ENCODE measurements at regions not wholly inside any gene's neighbourhood (a gene's known extent, or its start where the extent isn't known, plus 50 kb on each side); places are given as distances from the start of the nearest gene placed in this dataset.

DNA sequence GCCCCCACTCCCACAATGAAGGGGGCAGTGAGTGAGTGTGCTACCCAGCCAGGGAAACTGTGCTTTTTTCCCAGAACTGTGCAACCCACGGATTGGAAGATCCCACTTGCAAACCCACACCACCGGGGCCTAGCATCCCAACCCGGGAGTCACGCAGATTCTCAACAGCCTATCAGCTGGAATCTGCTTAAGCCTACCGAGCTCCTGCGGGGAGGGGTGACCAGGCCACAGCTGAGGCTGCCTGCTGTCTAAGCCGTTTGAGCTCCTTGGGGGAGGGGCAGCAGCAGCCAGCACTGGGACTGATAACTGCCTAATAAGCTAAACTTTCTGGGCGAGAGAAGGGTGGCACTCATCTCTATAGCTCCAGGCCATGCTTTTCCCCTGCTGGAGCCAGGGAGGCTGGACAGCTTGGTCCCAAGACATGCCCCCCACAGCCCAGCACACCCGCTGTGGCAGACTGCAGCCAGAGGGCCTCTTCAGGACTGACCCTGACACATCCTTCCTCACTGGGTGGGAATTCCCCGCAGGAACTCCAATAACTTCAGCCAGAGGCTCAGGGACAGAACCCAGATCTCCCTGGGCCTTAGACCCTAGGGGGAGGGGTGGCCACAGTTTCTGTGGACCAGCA is 161.3 kb upstream of the MAGEB18 start:
- no peak for DNase-seq
- Histone ChIP-seq H3K27ac (no peak overlapping the region), H3K9me3 (peaks cover 0 to 10% (median 4%) of the 10 kb centered on the region in 4 donors), H3K4me1 (no peaks in the 10 kb centered on the region), H3K36me3 (no peaks in the 10 kb centered on the region), H3K27me3 (peaks cover 0 to 4% (median 0%) of the 10 kb centered on the region in 3 donors), H3K4me3 (no peak overlapping the region)
- no peak for TF ChIP-seq POLR2A (IDR thresholded peaks at IDR 0.05)
- TF ChIP-seq EP300 (IDR thresholded peaks at IDR 0.05): no peak
- no peak for TF ChIP-seq CTCF (IDR thresholded peaks at IDR 0.05)
- TF ChIP-seq POLR2AphosphoS5 (IDR thresholded peaks at IDR 0.05): no peak
- WGBS, 5 donors: 36 to 66% (median 46%) methylated on average over 4 to 10 of the region's 10 CpGs; no CpG with 5 or more reads in 1 of the 5 donors
- intact Hi-C loops (cut with DNase I; ENCODE audit: low total_unique reads): no loop called here

DNA sequence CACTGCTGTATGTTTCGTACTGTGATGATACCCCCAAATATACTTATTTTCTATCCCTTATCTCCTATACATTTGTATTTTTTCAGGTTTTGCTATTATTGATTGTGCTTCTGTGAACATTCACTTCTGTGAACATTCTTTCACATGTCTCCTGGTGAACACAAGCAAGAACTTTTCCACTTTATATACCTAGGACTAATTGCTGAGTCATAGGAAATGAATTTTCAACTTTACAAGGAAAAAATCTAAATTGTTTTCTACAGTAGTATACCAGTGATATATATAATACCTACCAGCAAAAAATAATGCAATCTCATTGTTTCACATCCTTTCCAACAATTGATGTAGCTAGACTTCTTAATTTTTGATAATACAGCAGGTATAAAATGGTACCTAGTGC is 139.5 kb upstream of the MAGEB18 start:
- TF ChIP-seq CTCF (IDR thresholded peaks at IDR 0.05): no peak
- no peak for TF ChIP-seq EP300 (IDR thresholded peaks at IDR 0.05)
- TF ChIP-seq POLR2AphosphoS5 (IDR thresholded peaks at IDR 0.05): no peak
- TF ChIP-seq POLR2A (IDR thresholded peaks at IDR 0.05): no peak
- no peak overlapping the region for H3K4me3 ChIP-seq
- no peak overlapping the region for H3K27ac ChIP-seq
- H3K4me1 ChIP-seq: no peaks in the 10 kb centered on the region
- H3K27me3 ChIP-seq: no peaks in the 10 kb centered on the region
- DNase-seq: no peak
- 49 to 100% (median 89%) methylated on average over 1 of the region's 1 CpG for WGBS, 5 donors
- no peaks in the 10 kb centered on the region for H3K36me3 ChIP-seq
- no peaks in the 10 kb centered on the region for H3K9me3 ChIP-seq
- intact Hi-C loops (cut with DNase I; ENCODE audit: low total_unique reads): no loop called here

DNA sequence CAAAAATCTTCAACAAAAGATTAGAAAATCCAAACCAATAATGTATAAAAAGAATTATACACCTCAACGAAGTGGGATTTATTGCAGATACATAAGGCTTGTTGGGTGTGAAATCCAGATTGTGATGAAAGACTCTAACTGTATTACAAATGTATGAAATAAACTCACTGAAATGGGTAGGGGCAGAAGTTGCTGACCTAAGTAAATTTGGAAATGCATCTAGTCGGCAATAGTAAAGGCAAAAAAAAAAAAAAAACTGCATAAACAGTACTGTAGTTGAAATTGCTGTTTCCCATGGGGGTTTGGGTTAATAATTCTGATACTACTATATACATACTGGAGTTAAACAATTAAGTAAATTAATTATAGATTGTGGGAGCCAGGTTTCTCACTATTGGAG is 130.7 kb upstream of the MAGEB18 start:
- no peak for DNase-seq
- no peaks in the 10 kb centered on the region for H3K9me3 ChIP-seq
- no peaks in the 10 kb centered on the region for H3K36me3 ChIP-seq
- 64 to 80% (median 68%) methylated on average over 2 of the region's 2 CpGs for WGBS, 5 donors
- intact Hi-C loops (cut with DNase I; ENCODE audit: low total_unique reads): no loop called here
- H3K27me3 ChIP-seq: no peaks in the 10 kb centered on the region
- TF ChIP-seq POLR2AphosphoS5 (IDR thresholded peaks at IDR 0.05) (no peak), EP300 (IDR thresholded peaks at IDR 0.05) (no peak), CTCF (IDR thresholded peaks at IDR 0.05) (no peak), POLR2A (IDR thresholded peaks at IDR 0.05) (no peak)
- H3K4me3 ChIP-seq: no peak overlapping the region
- H3K4me1 ChIP-seq: no peaks in the 10 kb centered on the region
- H3K27ac ChIP-seq: no peak overlapping the region

DNA sequence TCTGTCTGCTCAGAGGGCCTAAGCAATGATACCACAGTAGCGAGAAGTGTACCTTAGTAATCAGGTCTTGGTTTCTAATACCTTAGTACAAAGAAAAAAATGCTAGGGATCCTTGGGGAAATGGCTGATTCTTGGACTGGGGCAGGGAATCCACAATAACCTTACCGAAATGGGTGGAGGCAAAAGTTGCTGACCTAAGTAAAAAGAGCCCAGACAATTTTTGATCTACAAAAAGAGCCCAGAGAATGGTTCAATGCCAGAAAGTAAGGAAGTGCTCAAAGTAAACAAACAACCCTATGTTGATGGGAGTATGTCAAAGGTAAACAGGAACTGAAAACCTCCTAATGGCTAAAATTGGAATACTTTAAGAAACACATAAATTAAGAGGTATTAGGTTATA is 130.1 kb upstream of the MAGEB18 start:
- Histone ChIP-seq H3K27me3 (no peaks in the 10 kb centered on the region), H3K9me3 (no peaks in the 10 kb centered on the region), H3K4me1 (no peaks in the 10 kb centered on the region), H3K4me3 (no peak overlapping the region), H3K27ac (no peak overlapping the region), H3K36me3 (no peaks in the 10 kb centered on the region)
- DNase-seq: no peak
- 79 to 94% (median 81%) methylated on average over 2 of the region's 2 CpGs for WGBS, 5 donors
- intact Hi-C loops (cut with DNase I; ENCODE audit: low total_unique reads): no loop called here
- no peak for TF ChIP-seq POLR2AphosphoS5 (IDR thresholded peaks at IDR 0.05)
- TF ChIP-seq POLR2A (IDR thresholded peaks at IDR 0.05): no peak
- no peak for TF ChIP-seq CTCF (IDR thresholded peaks at IDR 0.05)
- no peak for TF ChIP-seq EP300 (IDR thresholded peaks at IDR 0.05)

All from stomach (tissue), 8 donors.